ENCODE measurements at regions not wholly inside any gene's neighbourhood (a gene's known extent, or its start where the extent isn't known, plus 50 kb on each side); places are given as distances from the start of the nearest gene placed in this dataset.

DNA sequence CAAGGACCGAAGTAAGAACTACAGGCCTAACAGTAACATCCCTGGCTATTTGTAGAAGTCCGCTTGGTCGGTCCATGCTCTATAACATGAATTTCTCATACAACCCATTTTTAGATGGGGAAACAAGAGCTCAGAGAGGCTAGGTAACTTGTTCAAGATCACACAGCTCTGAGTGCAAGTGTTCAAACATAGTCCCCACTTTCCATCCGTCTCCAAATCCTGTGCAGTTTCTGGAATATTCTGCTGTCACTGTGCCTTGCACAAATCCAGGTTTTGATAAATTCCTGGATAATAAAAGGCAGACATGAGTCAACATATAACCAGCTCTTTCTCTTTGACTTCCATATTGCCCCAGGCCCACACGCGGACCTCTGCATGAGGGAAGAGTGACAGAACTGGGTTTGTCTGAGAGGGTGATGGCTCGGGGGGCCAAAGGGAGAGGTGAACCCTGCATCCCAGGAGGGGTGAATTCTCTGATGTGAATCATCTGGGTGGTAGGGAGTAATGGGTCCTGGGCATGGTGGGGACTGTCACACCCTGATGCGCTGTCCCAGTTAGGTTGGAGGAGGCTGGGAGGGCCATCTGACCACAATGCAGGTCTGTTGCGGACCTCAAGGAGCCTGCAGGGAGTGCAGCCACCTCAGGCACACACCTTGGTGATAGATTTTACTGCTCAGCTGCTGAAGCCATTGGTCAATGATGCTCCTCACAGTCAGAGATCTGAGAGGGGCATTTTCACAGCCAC, 162.2 kb downstream of the SMAD6 start:
- no peak for FAIRE-seq
- BruUV-seq (replicated peaks): no TSS peak
- 74% methylated on average over 9 of the region's 9 CpGs for WGBS (ENCODE audit: insufficient coverage, insufficient replicate concordance, low lambda C conversion rate, missing lambda C conversion rate)
- Histone ChIP-seq H3K4me3 (no peak overlapping the region), H3K9me3 (replicated peaks; ENCODE audit: control insufficient read depth, insufficient read depth, low read length) (no peaks in the 10 kb centered on the region), H2AFZ (ENCODE audit: control insufficient read depth, low read depth, low read length) (no peak overlapping the region), H3K4me2 (ENCODE audit: control insufficient read depth, insufficient read depth) (no peak overlapping the region), H3K36me3 (ENCODE audit: control insufficient read depth in 2 of 2, insufficient read depth in 2 of 2, low read length in 1 of 2) (no peaks in the 10 kb centered on the region), H3K27me3 (replicated peaks in 1 of 2; ENCODE audit: control insufficient read depth in 2 of 2, insufficient read depth in 2 of 2, low read length in 1 of 2) (no peaks in the 10 kb centered on the region; a peak in 1 of 4 replicates), H4K20me1 (ENCODE audit: control insufficient read depth, insufficient read depth) (no peaks in the 10 kb centered on the region), H3K4me1 (ENCODE audit: control insufficient read depth, insufficient read depth, low read length) (peaks cover 14% of the 10 kb centered on the region), H3K79me2 (ENCODE audit: control insufficient read depth, insufficient read depth, low read length) (no peaks in the 10 kb centered on the region), H3K9ac (ENCODE audit: control insufficient read depth, insufficient read depth, low read length) (no peak overlapping the region), H3K27ac (ENCODE audit: control insufficient read depth, insufficient read depth) (no peak overlapping the region)
- RAD21 ChIA-PET (ENCODE audit: unreplicated experiment): no interaction called here
- no peak for DNase-seq (ENCODE audit: low read depth, low spot score)
- CTCF ChIA-PET: interaction anchor here (0.9 to 1.0 kb wide), 5 partner anchors 45 to 257 kb away, joined by 3 read pairs; no protein-coding TSS in a partner anchor
- in situ Hi-C loops (cut with MboI): no loop called here
- ATAC-seq: no peak
- intact Hi-C loops (cut with micrococcal nuclease; ENCODE audit: unreplicated experiment): no loop called here
- SMC1A ChIA-PET (ENCODE audit: uncharacterized antibody, unreplicated experiment): interaction anchor here (0.7 kb wide), 1 partner anchor 438 kb away, joined by 3 read pairs; no protein-coding TSS in a partner anchor
- POLR2A ChIA-PET: no interaction called here
- TF ChIP-seq, protein P1, sequence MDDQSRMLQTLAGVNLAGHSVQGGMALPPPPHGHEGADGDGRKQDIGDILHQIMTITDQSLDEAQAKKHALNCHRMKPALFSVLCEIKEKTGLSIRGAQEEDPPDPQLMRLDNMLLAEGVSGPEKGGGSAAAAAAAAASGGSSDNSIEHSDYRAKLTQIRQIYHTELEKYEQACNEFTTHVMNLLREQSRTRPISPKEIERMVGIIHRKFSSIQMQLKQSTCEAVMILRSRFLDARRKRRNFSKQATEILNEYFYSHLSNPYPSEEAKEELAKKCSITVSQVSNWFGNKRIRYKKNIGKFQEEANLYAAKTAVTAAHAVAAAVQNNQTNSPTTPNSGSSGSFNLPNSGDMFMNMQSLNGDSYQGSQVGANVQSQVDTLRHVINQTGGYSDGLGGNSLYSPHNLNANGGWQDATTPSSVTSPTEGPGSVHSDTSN (IDR thresholded peaks at IDR 0.05; ENCODE audit: insufficient replicate concordance, low read depth, low read length): no peak
- no peak for TF ChIP-seq SMAD1 (IDR thresholded peaks at IDR 0.05; ENCODE audit: low read depth, partially characterized antibody)
- no peak for TF ChIP-seq MYB (IDR thresholded peaks at IDR 0.05; ENCODE audit: borderline replicate concordance, low read depth, low read length)
- TF ChIP-seq, protein P2, sequence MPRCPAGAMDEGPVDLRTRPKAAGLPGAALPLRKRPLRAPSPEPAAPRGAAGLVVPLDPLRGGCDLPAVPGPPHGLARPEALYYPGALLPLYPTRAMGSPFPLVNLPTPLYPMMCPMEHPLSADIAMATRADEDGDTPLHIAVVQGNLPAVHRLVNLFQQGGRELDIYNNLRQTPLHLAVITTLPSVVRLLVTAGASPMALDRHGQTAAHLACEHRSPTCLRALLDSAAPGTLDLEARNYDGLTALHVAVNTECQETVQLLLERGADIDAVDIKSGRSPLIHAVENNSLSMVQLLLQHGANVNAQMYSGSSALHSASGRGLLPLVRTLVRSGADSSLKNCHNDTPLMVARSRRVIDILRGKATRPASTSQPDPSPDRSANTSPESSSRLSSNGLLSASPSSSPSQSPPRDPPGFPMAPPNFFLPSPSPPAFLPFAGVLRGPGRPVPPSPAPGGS (IDR thresholded peaks at IDR 0.05; ENCODE audit: borderline replicate concordance, insufficient read depth, low read depth, low read length, poor library complexity, severe bottlenecking): no peak
- TF ChIP-seq BHLHE40 (IDR thresholded peaks at IDR 0.05; ENCODE audit: borderline replicate concordance in 1 of 2, low read depth in 2 of 2, low read length in 1 of 2): no peak
- TF ChIP-seq, protein P3, sequence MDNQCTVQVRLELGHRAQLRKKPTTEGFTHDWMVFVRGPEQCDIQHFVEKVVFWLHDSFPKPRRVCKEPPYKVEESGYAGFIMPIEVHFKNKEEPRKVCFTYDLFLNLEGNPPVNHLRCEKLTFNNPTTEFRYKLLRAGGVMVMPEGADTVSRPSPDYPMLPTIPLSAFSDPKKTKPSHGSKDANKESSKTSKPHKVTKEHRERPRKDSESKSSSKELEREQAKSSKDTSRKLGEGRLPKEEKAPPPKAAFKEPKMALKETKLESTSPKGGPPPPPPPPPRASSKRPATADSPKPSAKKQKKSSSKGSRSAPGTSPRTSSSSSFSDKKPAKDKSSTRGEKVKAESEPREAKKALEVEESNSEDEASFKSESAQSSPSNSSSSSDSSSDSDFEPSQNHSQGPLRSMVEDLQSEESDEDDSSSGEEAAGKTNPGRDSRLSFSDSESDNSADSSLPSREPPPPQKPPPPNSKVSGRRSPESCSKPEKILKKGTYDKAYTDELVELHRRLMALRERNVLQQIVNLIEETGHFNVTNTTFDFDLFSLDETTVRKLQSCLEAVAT (IDR thresholded peaks at IDR 0.05): no peak
- no peak for TF ChIP-seq RBBP5 (conservative IDR thresholded peaks at IDR 0.05)
- TF ChIP-seq, protein P4, sequence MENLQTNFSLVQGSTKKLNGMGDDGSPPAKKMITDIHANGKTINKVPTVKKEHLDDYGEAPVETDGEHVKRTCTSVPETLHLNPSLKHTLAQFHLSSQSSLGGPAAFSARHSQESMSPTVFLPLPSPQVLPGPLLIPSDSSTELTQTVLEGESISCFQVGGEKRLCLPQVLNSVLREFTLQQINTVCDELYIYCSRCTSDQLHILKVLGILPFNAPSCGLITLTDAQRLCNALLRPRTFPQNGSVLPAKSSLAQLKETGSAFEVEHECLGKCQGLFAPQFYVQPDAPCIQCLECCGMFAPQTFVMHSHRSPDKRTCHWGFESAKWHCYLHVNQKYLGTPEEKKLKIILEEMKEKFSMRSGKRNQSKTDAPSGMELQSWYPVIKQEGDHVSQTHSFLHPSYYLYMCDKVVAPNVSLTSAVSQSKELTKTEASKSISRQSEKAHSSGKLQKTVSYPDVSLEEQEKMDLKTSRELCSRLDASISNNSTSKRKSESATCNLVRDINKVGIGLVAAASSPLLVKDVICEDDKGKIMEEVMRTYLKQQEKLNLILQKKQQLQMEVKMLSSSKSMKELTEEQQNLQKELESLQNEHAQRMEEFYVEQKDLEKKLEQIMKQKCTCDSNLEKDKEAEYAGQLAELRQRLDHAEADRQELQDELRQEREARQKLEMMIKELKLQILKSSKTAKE (IDR thresholded peaks at IDR 0.05; ENCODE audit: low read depth, poor library complexity, severe bottlenecking): no peak
- TF ChIP-seq ZNF217 (IDR thresholded peaks at IDR 0.05): no peak
- TF ChIP-seq ZSCAN29 (IDR thresholded peaks at IDR 0.05): no peak
- TF ChIP-seq LARP7 (IDR thresholded peaks at IDR 0.05): no peak
- TF ChIP-seq KDM1A (IDR thresholded peaks at IDR 0.05; ENCODE audit: borderline replicate concordance): no peak
- no peak for TF ChIP-seq SREBF1 (IDR thresholded peaks at IDR 0.05; ENCODE audit: low read length)
- no peak for TF ChIP-seq MXI1 (IDR thresholded peaks at IDR 0.05; ENCODE audit: low read depth, low read length)
- no peak for TF ChIP-seq STAT1 (conservative IDR thresholded peaks at IDR 0.05)
- TF ChIP-seq SPI1 (IDR thresholded peaks at IDR 0.05; ENCODE audit: borderline replicate concordance, insufficient read depth, low read depth, low read length): no peak
- TF ChIP-seq ZNF24 (IDR thresholded peaks at IDR 0.05): no peak
